Spleen (tissue), 7 donors: ENCODE measurements at regions not wholly inside any gene's neighbourhood (a gene's known extent, or its start where the extent isn't known, plus 50 kb on each side); places are given as distances from the start of the nearest gene placed in this dataset.

Experiments used
- CTCF ChIP-seq, 11 experiments: fragments of 200-600 bp in 7 of 11; fragments of 450-650 bp in 4 of 11; sonication (generic) in 4 of 11; IDR thresholded peaks in 8 of 11; conservative IDR thresholded peaks in 3 of 11; 1 replicate in 7 of 11; 2 replicates in 4 of 11; pipeline versions ENCODE4 v1.4.0 to v1.8.0; 2016 to 2021; ENCODE audit warnings: antibody characterized with exemption in 11 of 11, inconsistent platforms in 4 of 11, mild to moderate bottlenecking in 1 of 11
- POLR2A ChIP-seq, 3 donors: fragments of 450-650 bp; IDR thresholded peaks; one replicate each; pipeline ENCODE4 v1.5.1; 2017; ENCODE audit warnings: antibody characterized with exemption in 3 of 3, mild to moderate bottlenecking in 1 of 3
- POLR2AphosphoS5 ChIP-seq, 3 donors: sonication (generic); formaldehyde crosslinking; IDR thresholded peaks; one replicate each; pipeline ENCODE4 v1.5.1; 2017; ENCODE audit warnings: antibody characterized with exemption in 3 of 3
- donor health status: DM: no; HTN: no; CAD: no; lungs with moderate emphysema.
- donor health status: DM: no; HTN: no; CAD: no.
- donor health status: DM: no; HTN: no; CAD: no.

GRCh38 chr5:29719171-29719570, 1474.3 kb upstream of the CDH6 start:
- no peak for TF ChIP-seq CTCF (IDR thresholded peaks at IDR 0.05 in 8 of 11, conservative IDR thresholded peaks at IDR 0.05 in 3 of 11)
- no peak for TF ChIP-seq POLR2AphosphoS5 (IDR thresholded peaks at IDR 0.05)
- TF ChIP-seq POLR2A (IDR thresholded peaks at IDR 0.05): no peak
